MM.1S (cell line): ENCODE measurements at regions not wholly inside any gene's neighbourhood (a gene's known extent, or its start where the extent isn't known, plus 50 kb on each side); places are given as distances from the start of the nearest gene placed in this dataset.

Experiments
- DNase-seq: peaks from one replicate; pipeline ENCODE4 v3.0.0-alpha.2; 2015
- H2AFZ ChIP-seq: fragments of 300-600 bp; sonication (generic); 2 replicates; pipeline ENCODE4 v1.6.0; 2016; ENCODE audit warnings: antibody characterized with exemption, low read length
- H3F3A ChIP-seq: fragments of 300-600 bp; sonication (generic); 2 replicates; pipeline ENCODE4 v1.6.1; 2016; ENCODE audit warnings: mild to moderate bottlenecking, antibody characterized with exemption, low read length, moderate library complexity, mixed read lengths; ENCODE audit not compliant: insufficient read depth
- H3K27ac ChIP-seq: fragments of 300-600 bp; sonication (generic); 2 replicates; pipeline ENCODE4 v1.5.1; 2016; ENCODE audit warnings: mild to moderate bottlenecking, low read length
- H3K27me3 ChIP-seq: fragments of 300-600 bp; sonication (generic); replicated peaks from 2 replicates; pipeline ENCODE4 v1.6.0; 2016; ENCODE audit warnings: low read length; ENCODE audit not compliant: insufficient read depth
- H3K36me3 ChIP-seq: fragments of 300-600 bp; sonication (generic); replicated peaks from 2 replicates; pipeline ENCODE4 v1.6.1; 2016; ENCODE audit warnings: mild to moderate bottlenecking, low read length, mixed read lengths; ENCODE audit not compliant: insufficient read depth
- H3K4me1 ChIP-seq: fragments of 300-600 bp; sonication (generic); 2 replicates; pipeline ENCODE4 v1.6.1; 2016; ENCODE audit warnings: low read length, mixed read lengths
- H3K4me2 ChIP-seq: fragments of 300-600 bp; sonication (generic); 2 replicates; pipeline ENCODE4 v1.6.0; 2016; ENCODE audit warnings: low read depth, low read length
- H3K4me3 ChIP-seq: fragments of 300-600 bp; sonication (generic); 2 replicates; pipeline ENCODE4 v1.5.1; 2016; ENCODE audit warnings: low read length, mixed read lengths
- H3K79me2 ChIP-seq: fragments of 300-600 bp; sonication (generic); 2 replicates; pipeline ENCODE4 v1.6.1; 2016; ENCODE audit warnings: mixed run types, low read length, mixed read lengths
- H3K9ac ChIP-seq: fragments of 300-600 bp; sonication (generic); 2 replicates; pipeline ENCODE4 v1.6.1; 2016; ENCODE audit warnings: low read length, mixed read lengths
- H3K9me2 ChIP-seq: fragments of 300-600 bp; sonication (generic); replicated peaks from 2 replicates; pipeline ENCODE4 v1.6.1; 2016; ENCODE audit warnings: mild to moderate bottlenecking, low read length, mixed read lengths; ENCODE audit not compliant: insufficient read depth
- H3K9me3 ChIP-seq: fragments of 300-600 bp; sonication (generic); replicated peaks from 2 replicates; pipeline ENCODE4 v1.6.1; 2016; ENCODE audit warnings: mild to moderate bottlenecking, low read length, mixed read lengths; ENCODE audit not compliant: insufficient read depth
- H4K20me1 ChIP-seq: fragments of 300-600 bp; sonication (generic); 2 replicates; pipeline ENCODE4 v1.6.1; 2016; ENCODE audit warnings: mild to moderate bottlenecking, low read length, moderate library complexity, mixed read lengths; ENCODE audit not compliant: insufficient read depth
- EZH2 ChIP-seq: fragments of 300-600 bp; sonication (generic); optimal IDR thresholded peaks from 2 replicates; pipeline ENCODE3; 2017; ENCODE audit warnings: low read depth, mild to moderate bottlenecking, antibody characterized with exemption, low read length, mixed read lengths
- EZH2phosphoT487 ChIP-seq: fragments of 300-600 bp; sonication (generic); IDR thresholded peaks from 2 replicates; pipeline ENCODE4 v1.6.1; 2018; ENCODE audit warnings: antibody characterized with exemption, low read length
- TF ChIP-seq, protein P1 (sequence below): fragments of 300-600 bp; sonication (generic); IDR thresholded peaks from 2 replicates; pipeline ENCODE4 v1.5.1; 2016; ENCODE audit warnings: antibody characterized with exemption, low read length, mixed read lengths

DNA sequence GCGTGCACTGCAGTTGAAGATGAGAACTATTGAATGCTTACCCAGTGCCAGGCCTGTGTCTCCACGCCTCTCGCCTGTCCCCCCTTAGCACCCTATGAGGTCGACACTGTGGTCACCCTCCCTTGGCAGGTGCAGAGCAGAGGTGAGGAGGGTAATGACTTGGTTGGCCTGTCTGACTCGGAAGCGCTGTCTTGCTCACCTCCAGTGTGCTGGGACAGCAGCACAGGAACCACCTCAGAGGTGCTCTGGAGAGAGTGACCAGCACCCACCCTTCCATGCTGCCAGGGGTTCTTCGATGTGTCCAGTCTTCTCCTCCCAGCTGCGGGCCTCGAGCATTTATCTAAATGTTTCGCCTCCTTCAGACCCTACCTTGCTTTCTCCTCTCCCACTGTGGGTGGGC is 178.3 kb upstream of the IRX2 start:
- Histone ChIP-seq H3K27ac (no peak overlapping the region), H3K79me2 (no peaks in the 10 kb centered on the region), H4K20me1 (no peaks in the 10 kb centered on the region), H3K9ac (no peak overlapping the region), H3K9me2 (no peaks in the 10 kb centered on the region), H3K9me3 (no peaks in the 10 kb centered on the region), H3K36me3 (no peaks in the 10 kb centered on the region), H2AFZ (no peak overlapping the region), H3K4me3 (no peak overlapping the region), H3F3A (no peaks in the 10 kb centered on the region), H3K27me3 (no peaks in the 10 kb centered on the region), H3K4me2 (no peak overlapping the region), H3K4me1 (no peaks in the 10 kb centered on the region)
- no peak for DNase-seq
- TF ChIP-seq EZH2phosphoT487 (no peak), EZH2 (no peak)
- TF ChIP-seq, protein P1, sequence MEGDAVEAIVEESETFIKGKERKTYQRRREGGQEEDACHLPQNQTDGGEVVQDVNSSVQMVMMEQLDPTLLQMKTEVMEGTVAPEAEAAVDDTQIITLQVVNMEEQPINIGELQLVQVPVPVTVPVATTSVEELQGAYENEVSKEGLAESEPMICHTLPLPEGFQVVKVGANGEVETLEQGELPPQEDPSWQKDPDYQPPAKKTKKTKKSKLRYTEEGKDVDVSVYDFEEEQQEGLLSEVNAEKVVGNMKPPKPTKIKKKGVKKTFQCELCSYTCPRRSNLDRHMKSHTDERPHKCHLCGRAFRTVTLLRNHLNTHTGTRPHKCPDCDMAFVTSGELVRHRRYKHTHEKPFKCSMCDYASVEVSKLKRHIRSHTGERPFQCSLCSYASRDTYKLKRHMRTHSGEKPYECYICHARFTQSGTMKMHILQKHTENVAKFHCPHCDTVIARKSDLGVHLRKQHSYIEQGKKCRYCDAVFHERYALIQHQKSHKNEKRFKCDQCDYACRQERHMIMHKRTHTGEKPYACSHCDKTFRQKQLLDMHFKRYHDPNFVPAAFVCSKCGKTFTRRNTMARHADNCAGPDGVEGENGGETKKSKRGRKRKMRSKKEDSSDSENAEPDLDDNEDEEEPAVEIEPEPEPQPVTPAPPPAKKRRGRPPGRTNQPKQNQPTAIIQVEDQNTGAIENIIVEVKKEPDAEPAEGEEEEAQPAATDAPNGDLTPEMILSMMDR = no peak

DNA sequence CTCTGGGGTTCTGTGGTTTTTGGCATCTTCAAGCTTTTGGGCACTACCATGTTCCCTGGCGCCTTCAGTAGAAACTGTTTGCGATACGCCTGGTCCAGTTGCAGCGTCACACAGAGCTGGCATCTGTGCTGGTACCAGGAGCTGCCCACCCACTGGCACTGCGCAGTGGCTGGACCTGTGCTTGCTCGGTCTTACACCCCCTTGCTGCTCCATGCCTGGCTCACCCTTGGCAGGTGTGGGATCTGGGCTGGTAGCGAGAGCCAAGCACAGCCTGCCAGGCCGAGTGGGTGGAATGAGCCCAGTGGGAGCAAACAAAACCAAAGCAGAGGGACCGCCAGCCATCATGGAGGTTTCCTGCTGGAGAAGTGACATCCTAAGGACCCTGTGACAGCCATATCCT is 170.2 kb upstream of the IRX2 start:
- Histone ChIP-seq H4K20me1 (no peaks in the 10 kb centered on the region), H3K27ac (no peak overlapping the region), H3K9me2 (no peaks in the 10 kb centered on the region), H3K9me3 (no peaks in the 10 kb centered on the region), H3K79me2 (no peaks in the 10 kb centered on the region), H3K4me2 (no peak overlapping the region), H3K9ac (no peak overlapping the region), H3K36me3 (no peaks in the 10 kb centered on the region), H3K4me1 (no peaks in the 10 kb centered on the region), H3F3A (no peaks in the 10 kb centered on the region), H3K4me3 (no peak overlapping the region), H3K27me3 (no peaks in the 10 kb centered on the region), H2AFZ (no peak overlapping the region)
- TF ChIP-seq EZH2phosphoT487 (no peak), EZH2 (no peak)
- TF ChIP-seq, protein P1 = no peak
- no peak for DNase-seq

DNA sequence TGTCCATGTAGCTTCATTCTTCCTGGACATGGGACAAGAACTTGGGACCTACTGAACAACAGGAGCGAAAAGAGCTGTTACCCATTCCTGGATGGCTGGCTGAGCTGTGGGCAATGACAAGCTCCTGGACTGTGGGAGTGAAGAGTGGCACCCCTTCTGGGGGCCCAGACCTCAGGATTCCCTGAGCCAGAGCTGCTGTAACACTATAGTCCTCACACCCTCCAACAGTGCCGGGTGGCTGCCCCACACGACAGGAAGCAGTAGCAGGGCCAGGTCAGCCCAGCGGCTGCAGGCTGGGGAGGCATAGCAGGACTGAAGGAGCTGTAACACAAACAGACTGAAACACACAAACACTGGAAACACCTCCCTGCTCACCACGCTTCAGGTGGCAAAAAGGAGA is 169.7 kb upstream of the IRX2 start:
- Histone ChIP-seq H2AFZ (no peak overlapping the region), H3K4me2 (no peak overlapping the region), H4K20me1 (no peaks in the 10 kb centered on the region), H3K4me3 (no peak overlapping the region), H3K9me2 (no peaks in the 10 kb centered on the region), H3K27ac (no peak overlapping the region), H3K9ac (no peak overlapping the region), H3F3A (no peaks in the 10 kb centered on the region), H3K9me3 (no peaks in the 10 kb centered on the region), H3K4me1 (no peaks in the 10 kb centered on the region), H3K27me3 (no peaks in the 10 kb centered on the region), H3K79me2 (no peaks in the 10 kb centered on the region), H3K36me3 (no peaks in the 10 kb centered on the region)
- TF ChIP-seq EZH2phosphoT487 = no peak
- no peak for TF ChIP-seq EZH2
- TF ChIP-seq, protein P1 = no peak
- no peak for DNase-seq
